NB4 (cell line): ENCODE measurements at regions not wholly inside any gene's neighbourhood (a gene's known extent, or its start where the extent isn't known, plus 50 kb on each side); places are given as distances from the start of the nearest gene placed in this dataset.

Source experiments
- MYC ChIP-seq: IDR thresholded peaks from 2 replicates; pipeline ENCODE4 v1.6.1; 2011; ENCODE audit warnings: low read depth, low read length
- POLR2A ChIP-seq: IDR thresholded peaks from 2 replicates; pipeline ENCODE4 v1.6.1; 2011; ENCODE audit warnings: mild to moderate bottlenecking; ENCODE audit not compliant: insufficient read length; ENCODE audit errors: extremely low read depth
- TF ChIP-seq, protein P1 (sequence below): IDR thresholded peaks from one replicate; pipeline ENCODE4 v1.5.1; 2012; ENCODE audit warnings: low read depth, low read length
- TF ChIP-seq, protein P2 (sequence below): IDR thresholded peaks from 2 replicates; pipeline ENCODE4 v1.6.1; 2011; ENCODE audit warnings: low read depth, low read length

DNA sequence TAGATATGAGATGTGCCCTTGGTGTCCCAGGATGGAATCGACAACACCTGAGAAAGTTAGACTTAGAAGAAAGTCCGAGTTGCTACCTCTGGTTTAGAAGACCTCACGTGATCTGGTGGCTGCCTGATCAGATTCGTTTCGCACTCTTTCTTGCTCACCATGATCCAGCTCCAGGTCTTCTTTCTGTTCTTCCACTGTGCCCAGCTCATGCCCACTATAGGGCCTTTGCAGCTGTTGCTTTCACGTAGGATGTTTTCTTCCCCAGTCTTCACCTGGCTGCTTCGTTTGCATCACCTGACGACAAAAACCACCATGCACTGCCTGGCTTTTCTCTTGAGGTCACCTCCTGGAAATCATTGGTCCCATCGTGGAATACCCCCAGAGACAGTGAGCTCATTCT, 311.1 kb downstream of the PRDM2 start:
- TF ChIP-seq, protein P1, sequence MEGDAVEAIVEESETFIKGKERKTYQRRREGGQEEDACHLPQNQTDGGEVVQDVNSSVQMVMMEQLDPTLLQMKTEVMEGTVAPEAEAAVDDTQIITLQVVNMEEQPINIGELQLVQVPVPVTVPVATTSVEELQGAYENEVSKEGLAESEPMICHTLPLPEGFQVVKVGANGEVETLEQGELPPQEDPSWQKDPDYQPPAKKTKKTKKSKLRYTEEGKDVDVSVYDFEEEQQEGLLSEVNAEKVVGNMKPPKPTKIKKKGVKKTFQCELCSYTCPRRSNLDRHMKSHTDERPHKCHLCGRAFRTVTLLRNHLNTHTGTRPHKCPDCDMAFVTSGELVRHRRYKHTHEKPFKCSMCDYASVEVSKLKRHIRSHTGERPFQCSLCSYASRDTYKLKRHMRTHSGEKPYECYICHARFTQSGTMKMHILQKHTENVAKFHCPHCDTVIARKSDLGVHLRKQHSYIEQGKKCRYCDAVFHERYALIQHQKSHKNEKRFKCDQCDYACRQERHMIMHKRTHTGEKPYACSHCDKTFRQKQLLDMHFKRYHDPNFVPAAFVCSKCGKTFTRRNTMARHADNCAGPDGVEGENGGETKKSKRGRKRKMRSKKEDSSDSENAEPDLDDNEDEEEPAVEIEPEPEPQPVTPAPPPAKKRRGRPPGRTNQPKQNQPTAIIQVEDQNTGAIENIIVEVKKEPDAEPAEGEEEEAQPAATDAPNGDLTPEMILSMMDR = no peak
- TF ChIP-seq, protein P2, sequence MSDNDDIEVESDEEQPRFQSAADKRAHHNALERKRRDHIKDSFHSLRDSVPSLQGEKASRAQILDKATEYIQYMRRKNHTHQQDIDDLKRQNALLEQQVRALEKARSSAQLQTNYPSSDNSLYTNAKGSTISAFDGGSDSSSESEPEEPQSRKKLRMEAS = no peak
- TF ChIP-seq POLR2A = no peak
- no peak for TF ChIP-seq MYC
